PC-3 (cell line): ENCODE measurements at regions not wholly inside any gene's neighbourhood (a gene's known extent, or its start where the extent isn't known, plus 50 kb on each side); places are given as distances from the start of the nearest gene placed in this dataset.

ENCODE experiments used
- CTCF ChIP-seq: fragments of 300-600 bp; sonication (generic); conservative IDR thresholded peaks from 2 replicates; pipeline ENCODE4 v1.5.1; 2017; ENCODE audit warnings: antibody characterized with exemption, low read depth, mild to moderate bottlenecking, low read length
- EZH2phosphoT487 ChIP-seq: fragments of 300-600 bp; sonication (generic); IDR thresholded peaks from 2 replicates; pipeline ENCODE4 v1.6.1; 2018; ENCODE audit warnings: mild to moderate bottlenecking, antibody characterized with exemption, low read length, borderline replicate concordance

DNA sequence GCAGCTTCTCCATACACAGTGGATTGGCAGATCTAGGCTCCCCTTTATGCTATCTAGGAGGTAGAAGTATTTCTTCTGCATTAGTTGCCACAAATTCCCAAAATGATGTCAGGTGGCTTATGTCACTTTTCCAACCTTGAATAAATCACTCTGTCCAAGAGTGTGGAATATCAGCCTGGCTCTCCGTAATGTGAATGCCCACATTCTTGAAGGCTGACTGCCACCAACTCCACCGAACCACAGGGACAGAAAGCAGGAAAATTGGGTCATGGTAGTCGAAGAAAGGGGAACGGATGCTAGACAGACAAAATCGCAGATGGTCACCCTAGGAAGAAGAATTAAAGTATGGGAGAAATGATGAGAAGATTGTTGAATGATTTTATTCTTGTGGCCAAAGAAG is 624.9 kb upstream of the CDH2 start:
- TF ChIP-seq CTCF (no peak), EZH2phosphoT487 (no peak)
